ENCODE measurements at regions not wholly inside any gene's neighbourhood (a gene's known extent, or its start where the extent isn't known, plus 50 kb on each side); places are given as distances from the start of the nearest gene placed in this dataset.

DNA sequence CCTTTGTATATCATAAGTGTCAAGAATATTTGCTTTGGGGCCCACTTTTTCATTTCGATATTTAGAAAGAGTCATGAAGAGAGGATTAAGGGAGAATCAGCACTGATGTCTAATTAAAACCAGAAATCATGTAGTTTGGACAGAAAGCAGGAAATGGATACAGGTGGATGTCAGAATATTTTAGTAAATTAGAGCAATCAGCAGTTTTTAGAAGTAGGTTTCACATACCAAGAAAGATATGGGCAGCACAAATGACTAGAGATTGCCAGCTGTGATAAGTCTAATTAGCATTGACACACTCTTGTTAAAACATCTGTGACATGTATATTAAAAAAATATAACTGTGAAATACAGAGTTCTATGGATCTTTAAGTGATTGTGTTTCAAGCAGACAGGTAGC lies 180.8 kb upstream of the POM121L12 start:
- no peaks in the 10 kb centered on the region for H3K36me3 ChIP-seq
- H3K4me1 ChIP-seq: no peaks in the 10 kb centered on the region
- peaks cover 0 to 16% (median 0%) of the 10 kb centered on the region in 11 donors for H3K9me3 ChIP-seq
- intact Hi-C loops (cut with DNase I): no loop called here
- no peaks in the 10 kb centered on the region for H3K27me3 ChIP-seq
- ATAC-seq (no peak), DNase-seq (no peak)
- H3K27ac ChIP-seq: no peak overlapping the region
- no peak overlapping the region for H3K4me3 ChIP-seq
- 48 to 76% methylated on average over 1 of the region's 1 CpG for WGBS, 2 donors
- TF ChIP-seq, protein P1, sequence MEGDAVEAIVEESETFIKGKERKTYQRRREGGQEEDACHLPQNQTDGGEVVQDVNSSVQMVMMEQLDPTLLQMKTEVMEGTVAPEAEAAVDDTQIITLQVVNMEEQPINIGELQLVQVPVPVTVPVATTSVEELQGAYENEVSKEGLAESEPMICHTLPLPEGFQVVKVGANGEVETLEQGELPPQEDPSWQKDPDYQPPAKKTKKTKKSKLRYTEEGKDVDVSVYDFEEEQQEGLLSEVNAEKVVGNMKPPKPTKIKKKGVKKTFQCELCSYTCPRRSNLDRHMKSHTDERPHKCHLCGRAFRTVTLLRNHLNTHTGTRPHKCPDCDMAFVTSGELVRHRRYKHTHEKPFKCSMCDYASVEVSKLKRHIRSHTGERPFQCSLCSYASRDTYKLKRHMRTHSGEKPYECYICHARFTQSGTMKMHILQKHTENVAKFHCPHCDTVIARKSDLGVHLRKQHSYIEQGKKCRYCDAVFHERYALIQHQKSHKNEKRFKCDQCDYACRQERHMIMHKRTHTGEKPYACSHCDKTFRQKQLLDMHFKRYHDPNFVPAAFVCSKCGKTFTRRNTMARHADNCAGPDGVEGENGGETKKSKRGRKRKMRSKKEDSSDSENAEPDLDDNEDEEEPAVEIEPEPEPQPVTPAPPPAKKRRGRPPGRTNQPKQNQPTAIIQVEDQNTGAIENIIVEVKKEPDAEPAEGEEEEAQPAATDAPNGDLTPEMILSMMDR (IDR thresholded peaks at IDR 0.05): no peak

DNA sequence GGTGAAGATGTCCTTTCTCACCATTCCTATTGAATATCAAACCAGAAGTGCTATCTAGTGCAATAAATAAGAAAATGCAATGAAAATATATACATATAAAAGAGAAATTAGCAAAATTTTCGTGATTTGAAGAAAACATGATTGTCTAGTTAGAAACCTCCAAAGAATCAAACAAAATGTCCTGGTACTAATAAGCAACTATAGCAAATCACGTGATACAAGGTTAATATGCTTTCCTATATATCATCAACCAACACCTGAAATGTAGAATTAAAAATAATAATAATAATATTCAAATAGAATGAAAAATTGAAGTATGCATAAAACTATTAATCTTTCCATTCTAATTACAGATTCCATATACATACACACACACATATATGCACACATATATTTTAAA lies 183.9 kb upstream of the POM121L12 start:
- no peak for DNase-seq
- H3K4me1 ChIP-seq: no peaks in the 10 kb centered on the region
- H3K27ac ChIP-seq: no peak overlapping the region
- no peaks in the 10 kb centered on the region for H3K36me3 ChIP-seq
- no peaks in the 10 kb centered on the region for H3K27me3 ChIP-seq
- TF ChIP-seq, protein P1 (IDR thresholded peaks at IDR 0.05): no peak
- WGBS, 2 donors: 53 to 67% methylated on average over 2 of the region's 2 CpGs
- H3K4me3 ChIP-seq: no peak overlapping the region
- intact Hi-C loops (cut with DNase I): no loop called here
- peaks cover 0 to 18% (median 0%) of the 10 kb centered on the region in 11 donors for H3K9me3 ChIP-seq
- ATAC-seq: no peak

DNA sequence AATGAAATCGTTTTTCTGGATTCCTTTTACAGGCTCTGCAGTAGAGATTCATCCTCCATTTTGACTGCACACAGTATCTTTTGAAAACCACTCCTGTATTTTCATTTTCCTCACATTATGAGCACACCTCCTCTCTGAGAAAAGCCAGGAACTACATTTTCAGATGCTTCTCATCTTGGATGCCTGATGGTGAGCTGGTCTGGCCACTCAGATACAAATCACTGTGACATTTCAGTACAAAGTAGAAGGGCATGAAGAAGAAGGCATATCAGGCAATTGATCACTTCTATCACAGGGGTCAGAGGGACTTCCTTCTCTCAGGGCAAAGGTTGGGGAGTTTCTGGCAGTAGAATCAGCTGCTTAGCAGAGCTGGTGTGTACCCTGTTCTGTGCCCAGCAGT lies 192.0 kb upstream of the POM121L12 start:
- 40 to 53% methylated on average over 1 of the region's 1 CpG for WGBS, 2 donors

DNA sequence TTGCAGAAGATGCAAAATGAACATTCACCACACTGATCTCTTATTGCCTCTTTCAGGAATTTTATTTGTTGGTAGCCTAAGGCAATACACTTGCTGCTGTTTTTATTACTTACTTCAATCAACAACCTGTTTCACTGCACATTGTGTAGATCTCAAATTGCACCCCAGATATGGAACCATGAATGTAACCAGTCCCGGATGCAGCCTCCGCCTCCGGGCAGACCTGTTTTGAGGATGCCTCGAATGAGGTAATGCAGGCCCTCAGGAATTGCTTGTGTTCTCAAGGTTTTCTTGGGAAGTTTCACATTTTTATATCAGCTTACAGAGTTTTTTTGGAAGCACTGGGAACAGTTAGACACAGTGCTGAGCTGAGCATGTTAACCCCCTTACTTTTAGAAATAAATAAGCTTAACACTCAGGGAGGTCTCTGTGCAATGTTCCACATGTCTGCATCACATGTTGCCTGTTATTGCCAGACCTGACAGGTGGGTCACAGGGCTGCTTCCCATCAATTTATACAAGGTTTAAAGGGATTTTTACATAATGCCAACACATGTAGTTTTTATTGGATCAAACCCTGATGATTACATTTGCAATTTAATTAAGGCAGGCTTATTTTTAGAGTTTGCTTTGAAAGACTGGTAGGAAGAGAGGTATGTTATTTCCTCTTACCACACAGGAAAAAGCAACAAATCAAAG lies 193.1 kb upstream of the POM121L12 start:
- ATAC-seq (no peak), DNase-seq (no peak)
- 69 to 80% methylated on average over 4 of the region's 4 CpGs for WGBS, 2 donors
- no peak overlapping the region for H3K27ac ChIP-seq
- intact Hi-C loops (cut with DNase I): no loop called here
- H3K9me3 ChIP-seq: peaks cover 0 to 14% (median 0%) of the 10 kb centered on the region in 11 donors
- TF ChIP-seq, protein P1 (IDR thresholded peaks at IDR 0.05): no peak
- no peak overlapping the region for H3K4me3 ChIP-seq
- no peaks in the 10 kb centered on the region for H3K4me1 ChIP-seq
- H3K27me3 ChIP-seq: no peaks in the 10 kb centered on the region
- H3K36me3 ChIP-seq: no peaks in the 10 kb centered on the region

More for the DNA sequence above, 192.0 kb upstream of the POM121L12 start:
- TF ChIP-seq, protein P1 (IDR thresholded peaks at IDR 0.05): no peak
- intact Hi-C loops (cut with DNase I): no loop called here
- Histone ChIP-seq H3K4me3 (no peak overlapping the region), H3K9me3 (peaks cover 0 to 13% (median 0%) of the 10 kb centered on the region in 11 donors), H3K36me3 (no peaks in the 10 kb centered on the region), H3K27ac (no peak overlapping the region), H3K4me1 (no peaks in the 10 kb centered on the region), H3K27me3 (no peaks in the 10 kb centered on the region)
- no peak for ATAC-seq
- no peak for DNase-seq

Measured in heart right ventricle (tissue), 16 donors.